NT2/D1 (cell line): ENCODE measurements at regions not wholly inside any gene's neighbourhood (a gene's known extent, or its start where the extent isn't known, plus 50 kb on each side); places are given as distances from the start of the nearest gene placed in this dataset.
"Not testable (repeated sequence)": the region's sequence is repeated elsewhere in the genome, so short reads cannot be mapped to it uniquely, and the experiment has no call there.

ENCODE experiments used
- SUZ12 ChIP-seq: IDR thresholded peaks from 2 replicates; pipeline ENCODE4 v1.6.1; 2011; ENCODE audit not compliant: insufficient read length, insufficient read depth; ENCODE audit errors: extremely low read depth
- YY1 ChIP-seq: IDR thresholded peaks from 2 replicates; pipeline ENCODE4 v1.6.1; 2011; ENCODE audit not compliant: insufficient read length, insufficient read depth

DNA sequence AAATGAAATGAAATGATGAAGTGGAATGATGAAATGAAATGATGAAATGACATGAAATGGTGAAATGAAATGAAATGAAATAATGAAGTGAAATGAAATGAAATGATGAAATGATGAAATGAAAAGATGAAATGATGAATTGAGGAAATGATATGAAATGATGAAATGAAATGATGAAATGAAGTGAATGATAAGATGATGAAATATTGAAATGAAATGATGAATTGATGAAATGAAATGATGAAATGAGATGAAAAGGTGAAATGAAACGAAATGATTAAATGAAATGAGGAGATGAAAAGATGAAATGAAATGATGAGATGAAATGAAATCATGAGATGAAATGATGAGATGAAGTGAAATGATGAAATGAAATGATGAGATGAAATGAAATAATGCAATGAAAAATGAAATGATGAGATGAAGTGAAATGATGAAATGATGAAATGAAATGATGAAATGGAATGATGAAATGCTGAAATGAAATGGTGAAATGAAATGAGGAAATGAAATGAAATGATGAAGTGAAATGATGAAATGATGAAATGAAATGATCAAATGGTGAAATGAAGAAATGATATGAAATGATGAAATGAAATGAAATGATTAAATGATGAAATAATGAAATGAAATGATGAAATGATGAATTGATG lies 1347.7 kb downstream of the TP53TG3F start:
- TF ChIP-seq YY1, SUZ12: not testable (repeated sequence)
